Cerebellar cortex (tissue), 1 donor: ENCODE measurements at regions not wholly inside any gene's neighbourhood (a gene's known extent, or its start where the extent isn't known, plus 50 kb on each side); places are given as distances from the start of the nearest gene placed in this dataset.

Experiments
- DNase-seq: peaks from one replicate; pipeline ENCODE4 v3.0.0-alpha.2; 2015; ENCODE audit warnings: low spot score

DNA sequence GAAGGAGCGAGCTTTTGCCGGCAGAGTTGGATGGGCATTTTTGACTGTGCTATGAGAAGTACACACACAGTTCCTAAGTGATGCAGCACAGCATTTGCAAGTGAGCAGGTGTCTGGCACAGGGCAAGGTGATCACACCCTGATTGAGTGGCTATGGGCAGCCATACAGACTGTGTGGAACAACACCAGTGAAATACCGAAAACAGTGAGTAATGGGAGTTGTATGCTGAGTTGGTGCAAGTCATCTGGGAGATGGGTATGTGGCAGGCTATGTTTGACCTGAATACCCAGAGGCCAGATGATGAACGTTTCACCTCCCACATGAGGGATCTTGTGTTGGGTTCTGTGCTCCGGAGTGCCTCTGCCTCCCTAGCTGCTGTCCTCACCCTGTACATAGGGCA lies 53.5 kb upstream of the TIPARP start:
- no peak for DNase-seq

DNA sequence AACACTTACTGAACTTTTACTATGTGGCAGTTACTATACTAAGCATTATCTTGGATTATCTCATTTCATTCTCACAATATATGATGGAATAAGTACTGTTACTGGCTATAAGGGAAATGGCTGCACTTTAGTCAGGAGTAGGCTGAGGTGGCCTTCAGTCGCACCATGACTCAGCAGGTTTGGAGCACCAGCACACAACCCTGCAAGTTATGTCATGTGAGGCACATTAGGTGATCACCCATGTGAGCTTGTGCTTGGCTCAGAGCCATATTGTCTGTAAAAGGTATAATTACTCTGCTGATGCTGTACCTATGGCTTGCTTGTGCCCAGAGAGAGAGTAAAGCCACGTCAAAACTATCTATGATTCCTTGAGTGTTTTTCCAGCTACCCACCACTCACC lies 54.1 kb upstream of the TIPARP start:
- DNase-seq: no peak

DNA sequence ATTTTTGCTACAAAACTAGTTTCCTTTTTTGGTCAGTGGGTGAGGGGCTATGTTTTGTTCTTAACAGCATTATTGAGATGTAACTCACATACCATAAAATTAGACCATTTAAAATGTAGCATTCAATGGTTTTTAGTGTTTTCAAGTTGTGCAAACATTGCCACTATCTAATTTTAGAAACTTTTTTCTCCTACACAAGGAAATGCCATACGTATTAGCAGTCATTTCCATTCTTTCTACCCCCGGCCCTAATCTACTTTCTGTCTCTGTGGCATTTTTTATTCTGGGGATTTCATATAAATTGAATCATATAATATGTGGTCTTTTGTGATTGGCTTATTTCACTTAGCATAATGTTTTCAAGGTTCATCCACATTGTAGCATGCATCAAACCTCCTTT lies 55.0 kb upstream of the TIPARP start:
- DNase-seq: no peak

DNA sequence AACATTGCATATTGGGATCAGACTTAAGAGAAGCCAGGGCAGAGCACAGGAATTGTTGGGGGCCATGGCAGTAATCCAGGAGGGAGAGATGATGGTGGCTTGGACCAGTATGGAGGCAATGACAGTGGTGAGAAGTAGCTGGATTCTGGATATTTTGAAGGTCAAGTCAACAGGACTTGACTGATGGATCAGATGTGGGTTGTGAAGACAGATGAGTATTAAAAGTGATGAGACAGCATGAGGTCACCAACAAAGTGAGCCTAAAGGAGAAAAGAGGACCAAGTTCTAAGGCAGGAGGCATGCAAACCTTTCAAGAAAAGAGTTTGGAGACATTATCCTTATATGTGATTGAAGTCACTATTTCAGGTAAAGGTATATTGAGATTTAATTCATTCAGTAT lies 56.6 kb upstream of the TIPARP start:
- no peak for DNase-seq

DNA sequence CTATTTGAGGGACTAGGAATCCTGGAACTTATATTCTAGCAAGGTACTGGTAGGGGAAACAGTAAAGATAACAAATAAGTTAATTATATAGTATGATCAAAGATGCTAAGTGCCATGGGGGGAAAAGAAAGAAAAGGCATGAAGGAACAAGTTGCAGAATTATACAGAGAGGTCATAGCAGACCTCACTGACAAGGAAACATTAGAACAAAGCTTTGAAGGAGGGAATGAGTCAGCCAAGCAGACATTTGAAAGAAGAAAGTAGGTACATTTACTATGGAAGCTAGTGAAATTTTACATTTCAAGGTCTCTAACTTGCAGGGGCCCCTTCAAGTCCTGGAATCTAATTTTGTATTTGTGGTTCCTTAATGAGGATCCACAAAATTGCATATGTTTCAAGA lies 57.2 kb upstream of the TIPARP start:
- no peak for DNase-seq

DNA sequence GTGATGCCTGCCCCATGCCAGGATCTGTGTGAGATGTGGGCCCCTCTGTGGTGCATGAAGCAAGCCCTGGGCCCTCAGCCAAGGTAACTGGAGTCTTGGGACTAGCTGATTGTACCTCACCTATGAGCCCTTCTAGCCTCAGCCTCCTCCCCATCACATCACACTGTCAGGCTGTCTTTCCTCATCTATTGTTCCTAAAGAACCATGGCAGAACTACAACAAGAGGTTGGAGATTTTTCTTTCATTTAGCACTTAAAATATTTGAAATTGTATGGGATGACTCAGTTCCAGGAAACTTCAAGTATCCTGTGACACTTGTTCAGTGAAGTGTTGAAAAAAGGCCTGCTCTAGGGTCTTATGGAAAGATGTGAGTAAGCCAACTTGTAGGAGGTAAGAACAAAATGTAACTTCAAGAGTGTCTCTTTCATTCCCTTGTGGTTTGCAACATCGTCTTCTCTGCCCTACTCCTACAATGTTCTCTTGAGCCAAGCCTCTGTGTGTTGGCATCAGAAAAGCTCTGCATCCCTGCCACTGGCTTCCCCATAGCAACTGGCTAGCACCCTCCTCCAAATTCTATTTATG lies 58.7 kb upstream of the TIPARP start:
- DNase-seq: no peak

DNA sequence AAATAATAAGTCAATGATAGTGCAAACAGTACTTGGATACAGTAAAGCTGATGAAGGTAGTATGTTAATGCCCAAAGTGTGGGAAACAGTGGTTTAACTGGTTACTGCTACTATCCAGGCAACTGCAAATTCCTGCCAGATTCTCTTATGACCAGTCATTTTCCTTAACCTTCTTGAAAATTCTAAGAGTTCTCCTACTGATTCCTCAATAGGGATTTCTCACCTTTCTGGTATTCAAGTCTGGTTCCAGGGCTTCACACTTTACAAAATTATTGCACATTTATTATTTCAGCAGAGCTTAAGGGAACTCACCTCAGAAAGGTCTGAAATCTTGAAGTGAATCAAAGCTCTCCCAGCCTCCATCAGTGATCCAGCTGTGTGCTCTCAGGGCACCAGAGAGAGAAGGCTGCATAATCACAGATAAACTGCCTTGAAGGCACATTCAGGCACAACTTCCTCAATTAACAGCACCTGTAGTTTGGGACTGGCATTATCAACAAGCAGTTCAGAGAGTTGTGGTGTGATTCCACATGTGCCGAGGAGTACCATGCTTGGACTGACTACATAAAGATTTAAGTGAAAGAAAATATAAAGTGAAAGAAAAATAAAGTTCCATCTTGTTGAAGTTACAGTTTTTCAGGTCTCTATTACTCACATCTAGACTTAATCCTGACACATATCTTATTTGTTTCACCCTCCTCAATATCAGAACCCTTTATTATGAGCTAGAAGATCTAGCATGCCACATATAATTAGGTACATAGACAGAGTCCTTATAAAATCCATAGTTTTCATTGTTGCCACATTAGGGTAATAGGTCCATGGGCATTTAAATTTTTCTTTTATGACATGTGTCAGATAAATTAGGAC lies 59.5 kb upstream of the TIPARP start:
- no peak for DNase-seq

DNA sequence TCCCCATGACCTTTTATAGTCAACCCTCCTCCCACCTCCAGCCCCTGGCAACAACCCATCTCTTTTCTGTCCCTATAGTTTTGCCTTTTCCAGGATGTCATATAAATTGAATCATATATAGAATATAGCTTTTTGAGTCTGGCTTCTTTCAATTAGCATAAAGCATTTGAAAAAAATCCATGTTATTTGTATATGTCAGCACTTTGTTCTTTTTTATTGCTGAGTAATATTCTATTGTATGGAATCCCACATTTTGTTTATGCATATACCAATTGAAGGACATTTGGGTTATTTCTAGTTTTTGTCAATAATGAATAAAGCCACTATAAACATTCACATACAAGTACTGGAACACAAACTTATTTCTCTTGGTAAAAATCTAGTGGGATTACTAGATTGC lies 58.0 kb upstream of the SSR3 start:
- DNase-seq: no peak

DNA sequence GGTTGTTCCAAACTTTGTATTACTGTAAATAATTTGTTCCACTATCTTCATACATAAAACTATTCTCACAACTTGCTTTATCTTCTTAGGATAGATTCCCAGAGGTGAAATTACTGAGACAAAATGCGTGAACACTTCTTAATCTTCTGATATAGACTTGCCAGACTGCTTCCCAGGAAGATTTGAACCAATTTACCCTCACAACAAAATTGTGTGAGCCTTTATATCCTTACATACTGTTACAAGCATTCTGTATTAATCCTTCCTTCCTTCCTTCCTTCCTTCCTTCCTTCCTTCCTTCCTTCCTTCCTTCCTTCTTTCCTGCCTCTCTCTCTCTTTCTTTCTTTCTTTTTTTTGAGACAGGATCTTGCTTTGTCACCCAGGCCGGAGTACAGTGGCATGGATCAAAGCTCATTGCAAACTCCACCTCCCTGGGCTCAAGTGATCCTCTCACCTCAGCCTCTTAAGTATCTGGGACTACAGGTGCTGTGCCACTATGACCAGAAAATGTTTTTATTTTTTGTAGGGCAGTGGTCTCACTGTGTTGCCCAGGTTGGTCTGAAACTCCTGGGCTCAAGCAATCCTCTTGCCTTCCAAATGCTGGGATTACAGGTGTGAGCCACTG lies 57.1 kb upstream of the SSR3 start:
- no peak for DNase-seq

DNA sequence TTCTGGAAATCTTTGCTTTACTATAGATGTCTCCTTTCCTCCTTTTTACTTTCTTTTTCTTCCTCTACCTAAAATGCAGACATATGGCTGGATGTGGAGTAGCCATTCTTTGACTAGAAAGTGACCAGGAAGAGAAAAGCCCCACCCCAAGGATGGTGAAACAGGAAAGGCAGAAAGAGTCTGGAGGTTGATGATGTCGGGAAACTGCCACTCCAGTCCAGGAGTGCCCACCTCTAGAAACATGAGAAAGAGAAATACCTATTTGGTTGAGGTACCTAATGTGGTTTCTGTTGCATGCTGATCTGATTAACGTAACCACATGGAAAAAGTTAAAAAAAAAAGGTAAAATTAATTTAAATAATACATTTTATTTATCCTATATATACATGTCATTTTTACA lies 55.2 kb upstream of the SSR3 start:
- no peak for DNase-seq

DNA sequence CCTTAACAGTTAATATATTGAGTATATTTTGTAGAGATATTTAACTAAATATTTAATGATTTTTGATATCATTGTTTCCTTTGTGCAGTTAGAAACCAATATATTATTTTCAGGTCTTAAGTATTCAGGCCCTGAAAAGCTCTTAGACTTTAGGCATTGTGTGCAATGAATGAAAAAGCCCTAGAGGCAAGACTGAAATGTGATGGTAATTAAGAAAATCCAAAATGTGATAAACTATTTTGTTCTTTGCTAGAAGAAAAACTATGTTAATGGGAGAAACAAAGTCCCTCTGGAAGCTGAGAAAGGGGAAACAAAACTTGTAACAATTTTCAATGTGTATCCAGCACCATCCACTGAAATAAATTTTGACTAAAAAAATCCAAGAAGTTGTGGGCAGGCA lies 54.6 kb upstream of the SSR3 start:
- no peak for DNase-seq

DNA sequence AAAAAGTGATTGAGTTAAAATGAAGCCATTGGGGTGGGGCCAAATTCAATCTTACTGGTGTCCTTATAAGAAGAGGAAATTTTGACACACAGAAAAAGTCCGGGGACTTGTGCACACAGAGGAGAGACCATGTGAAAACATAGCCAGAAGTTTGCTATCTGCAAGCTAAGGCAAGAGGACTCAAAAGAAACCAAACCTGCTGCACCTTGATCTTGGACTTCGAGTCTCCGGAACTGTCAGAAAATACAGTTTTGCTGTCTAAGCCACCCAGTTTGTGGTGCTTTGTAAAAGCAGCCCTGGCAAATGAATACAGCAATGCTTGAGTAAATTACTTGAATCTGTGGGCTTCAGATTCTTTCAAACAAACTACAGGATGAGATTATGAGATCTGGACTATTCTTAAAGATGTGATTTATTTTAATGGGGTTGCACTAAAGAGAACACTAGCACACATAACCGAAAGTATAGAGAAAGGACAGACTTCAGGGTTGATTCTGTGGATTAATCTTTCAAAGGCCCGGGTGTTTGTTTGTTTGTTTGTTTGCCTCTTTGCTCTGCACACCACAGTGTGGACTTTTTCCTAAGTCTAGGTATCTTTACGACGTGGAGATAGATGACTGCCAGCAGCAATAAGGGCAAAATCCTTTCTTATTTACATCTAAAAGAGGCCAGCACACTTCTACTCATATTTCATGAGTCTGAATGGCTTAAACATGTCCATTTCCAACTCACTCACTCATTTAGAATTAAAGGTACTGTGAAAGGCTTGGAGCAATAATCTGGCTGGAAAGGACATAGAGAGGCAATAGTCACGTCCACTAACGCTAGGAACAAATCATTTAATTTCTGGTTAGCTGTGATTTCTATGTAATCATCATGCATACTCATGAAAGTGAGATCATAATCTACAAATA lies 53.9 kb upstream of the SSR3 start:
- no peak for DNase-seq

DNA sequence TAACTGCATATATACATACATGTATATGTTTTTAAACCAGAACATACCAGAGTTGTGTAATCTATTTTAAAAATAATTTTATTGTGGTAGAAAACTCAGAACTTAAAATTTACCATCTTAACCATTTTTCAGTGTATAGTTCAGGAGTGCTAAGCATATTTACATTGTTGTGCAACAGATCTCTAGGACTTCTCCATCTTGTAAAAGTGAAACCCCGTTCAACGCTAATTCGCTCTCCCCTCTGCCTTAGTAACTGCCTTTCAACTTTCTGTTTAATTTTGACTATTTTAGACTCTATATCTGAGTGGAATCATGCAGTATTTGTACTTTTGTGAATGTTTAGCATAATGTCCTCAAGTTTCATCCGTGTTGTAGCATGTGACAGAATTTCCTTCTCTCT lies 51.8 kb upstream of the SSR3 start:
- DNase-seq: no peak

DNA sequence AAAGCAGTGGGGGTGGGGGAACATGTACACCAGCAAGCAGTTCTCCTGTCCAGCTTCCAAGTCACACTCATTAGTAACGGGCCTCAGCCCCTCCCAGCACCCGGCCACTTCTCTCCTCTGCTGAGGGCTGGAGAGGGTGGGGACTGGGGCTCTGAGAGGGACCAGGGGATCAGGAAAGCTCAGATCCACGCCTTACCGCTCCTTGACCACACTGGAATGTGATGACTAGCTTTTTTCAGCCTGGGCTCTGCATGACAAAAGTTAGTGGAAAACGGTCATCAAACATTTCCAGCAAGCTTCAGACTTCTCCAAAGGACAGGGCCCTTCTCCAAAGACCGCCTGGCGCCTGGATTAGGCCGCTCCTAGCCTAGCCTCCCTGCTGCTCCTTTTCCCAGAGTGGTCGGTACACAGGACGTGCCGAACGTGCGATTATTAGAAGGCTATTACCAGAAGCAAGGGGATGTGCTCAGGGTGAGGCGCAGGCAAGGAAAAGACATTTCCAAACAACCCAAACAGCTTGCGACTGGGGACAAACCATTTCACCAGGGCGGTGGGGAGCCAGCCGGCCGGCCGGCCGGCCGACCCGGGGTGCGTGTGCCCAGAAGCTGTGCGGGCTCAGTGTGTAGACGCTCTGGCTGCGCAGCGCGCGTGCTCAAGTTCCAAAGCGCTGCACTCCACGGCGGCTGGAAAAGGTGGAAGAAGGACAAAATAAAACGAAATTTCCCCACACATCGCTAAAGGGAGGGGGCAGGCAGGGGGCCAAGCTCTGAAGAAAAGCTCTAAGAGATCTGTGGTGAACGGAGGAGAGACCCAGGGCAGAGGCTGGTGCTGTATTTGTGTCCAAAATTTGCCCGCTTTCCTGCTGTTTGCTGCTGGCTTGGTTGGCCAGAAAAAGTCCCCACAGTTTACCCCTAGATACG lies 51.0 kb upstream of the SSR3 start:
- DNase-seq: peak; percentile 11

DNA sequence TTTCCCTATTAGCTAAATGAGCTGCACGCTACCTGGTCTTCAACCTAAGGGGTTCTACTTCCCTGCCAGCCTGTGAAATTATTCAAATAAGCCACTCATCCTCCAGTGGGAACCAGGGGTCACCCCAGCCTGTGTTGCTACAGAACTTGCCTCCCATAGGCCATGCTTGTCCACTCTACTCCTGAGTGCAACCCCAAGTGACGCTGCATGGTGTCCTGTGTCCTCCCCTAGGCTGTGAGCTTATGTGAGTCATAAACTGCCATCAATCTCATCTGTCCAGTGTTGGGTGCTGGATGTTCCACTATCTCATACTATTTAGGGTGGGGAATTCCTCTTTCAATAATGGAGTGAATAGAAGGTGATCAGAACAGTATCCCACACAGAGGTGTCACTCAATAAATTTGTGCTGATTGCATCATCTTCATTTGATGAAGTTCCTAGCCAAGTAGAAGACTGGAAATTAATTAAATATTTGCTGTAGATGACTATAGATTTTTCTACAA lies 49.8 kb upstream of the SSR3 start:
- no peak for DNase-seq
